OCI-LY1 (cell line): ENCODE measurements at regions not wholly inside any gene's neighbourhood (a gene's known extent, or its start where the extent isn't known, plus 50 kb on each side); places are given as distances from the start of the nearest gene placed in this dataset.
"Not testable (repeated sequence)": the region's sequence is repeated elsewhere in the genome, so short reads cannot be mapped to it uniquely, and the experiment has no call there.

ENCODE experiments used
- EZH2 ChIP-seq: fragments of 200-600 bp; sonication (generic), shearing (Covaris generic); IDR thresholded peaks from 2 replicates; pipeline ENCODE4 v1.8.0; 2017; ENCODE audit warnings: borderline replicate concordance, mixed run types, mild to moderate bottlenecking, antibody characterized with exemption, low read length, moderate library complexity, mixed read lengths
- TF ChIP-seq, protein P1 (sequence below): fragments of 200-600 bp; sonication (generic), shearing (Covaris generic); IDR thresholded peaks from 2 replicates; pipeline ENCODE4 v1.5.1; 2017; ENCODE audit warnings: mild to moderate bottlenecking, antibody characterized with exemption, low read length, moderate library complexity, mixed read lengths

DNA sequence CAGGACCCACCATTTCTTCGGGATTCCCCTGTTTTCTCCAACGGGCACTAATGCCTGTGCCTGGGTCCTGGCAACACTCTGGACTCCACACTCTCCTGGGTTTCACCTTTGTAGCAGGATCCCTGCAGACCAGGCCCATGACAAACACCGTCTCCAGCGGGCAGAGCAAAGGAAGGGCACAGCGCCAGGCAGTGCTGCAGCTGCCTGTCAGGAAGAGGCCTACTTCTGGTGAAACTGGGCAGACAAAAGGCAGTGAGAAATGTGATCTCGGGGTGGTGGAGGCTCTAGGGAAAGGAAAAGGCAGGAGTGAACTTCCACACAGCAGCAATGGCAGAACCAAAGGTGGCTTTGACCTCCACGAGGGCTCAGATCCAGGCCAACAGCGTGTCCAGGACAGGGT is 165.3 kb downstream of the OR4F15 start:
- TF ChIP-seq, protein P1, sequence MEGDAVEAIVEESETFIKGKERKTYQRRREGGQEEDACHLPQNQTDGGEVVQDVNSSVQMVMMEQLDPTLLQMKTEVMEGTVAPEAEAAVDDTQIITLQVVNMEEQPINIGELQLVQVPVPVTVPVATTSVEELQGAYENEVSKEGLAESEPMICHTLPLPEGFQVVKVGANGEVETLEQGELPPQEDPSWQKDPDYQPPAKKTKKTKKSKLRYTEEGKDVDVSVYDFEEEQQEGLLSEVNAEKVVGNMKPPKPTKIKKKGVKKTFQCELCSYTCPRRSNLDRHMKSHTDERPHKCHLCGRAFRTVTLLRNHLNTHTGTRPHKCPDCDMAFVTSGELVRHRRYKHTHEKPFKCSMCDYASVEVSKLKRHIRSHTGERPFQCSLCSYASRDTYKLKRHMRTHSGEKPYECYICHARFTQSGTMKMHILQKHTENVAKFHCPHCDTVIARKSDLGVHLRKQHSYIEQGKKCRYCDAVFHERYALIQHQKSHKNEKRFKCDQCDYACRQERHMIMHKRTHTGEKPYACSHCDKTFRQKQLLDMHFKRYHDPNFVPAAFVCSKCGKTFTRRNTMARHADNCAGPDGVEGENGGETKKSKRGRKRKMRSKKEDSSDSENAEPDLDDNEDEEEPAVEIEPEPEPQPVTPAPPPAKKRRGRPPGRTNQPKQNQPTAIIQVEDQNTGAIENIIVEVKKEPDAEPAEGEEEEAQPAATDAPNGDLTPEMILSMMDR, result not testable (repeated sequence)
- not testable (repeated sequence) for TF ChIP-seq EZH2
